ENCODE measurements at regions not wholly inside any gene's neighbourhood (a gene's known extent, or its start where the extent isn't known, plus 50 kb on each side); places are given as distances from the start of the nearest gene placed in this dataset.
A peak's percentile ranks its signal among the peaks of the same experiment; 100 is the strongest.

- DNase-seq (ENCODE audit: low spot score), result peak; percentile 77
- no peak for TF ChIP-seq CTCF (IDR thresholded peaks at IDR 0.05)
- Histone ChIP-seq H3K4me3 (peak overlapping the region; percentile 29), H3K27ac (peak overlapping the region; percentile 34 to 80)
Measured at GRCh38 chr1:39154553-39155421, 49.7 kb upstream of the MACF1 start.

Measured in coronary artery (tissue), 2 donors.